OCI-LY1 (cell line): ENCODE measurements at regions not wholly inside any gene's neighbourhood (a gene's known extent, or its start where the extent isn't known, plus 50 kb on each side); places are given as distances from the start of the nearest gene placed in this dataset.

Source experiments
- H2AFZ ChIP-seq: fragments of 200-600 bp; sonication (generic), shearing (Covaris generic); 2 replicates; pipeline ENCODE4 v1.6.0; 2014; ENCODE audit warnings: antibody characterized with exemption, mild to moderate bottlenecking, low read length
- H3F3A ChIP-seq: fragments of 200-600 bp; sonication (generic), shearing (Covaris generic); 2 replicates; pipeline ENCODE4 v1.6.0; 2014; ENCODE audit warnings: mild to moderate bottlenecking, antibody characterized with exemption, low read length, moderate library complexity; ENCODE audit not compliant: insufficient read depth
- H3K27ac ChIP-seq: fragments of 200-600 bp; sonication (generic); 2 replicates; pipeline ENCODE4 v1.5.1; 2014; ENCODE audit warnings: low read length, mixed run types, mild to moderate bottlenecking, low read depth; ENCODE audit not compliant: poor library complexity, severe bottlenecking
- H3K27me3 ChIP-seq: fragments of 200-600 bp; sonication (generic); 2 replicates; pipeline ENCODE4 v1.6.0; 2014; ENCODE audit warnings: antibody characterized with exemption, mild to moderate bottlenecking, low read length, moderate library complexity; ENCODE audit not compliant: insufficient read depth
- H3K36me3 ChIP-seq: fragments of 200-600 bp; sonication (generic); 2 replicates; pipeline ENCODE4 v1.6.1; 2014; ENCODE audit warnings: mild to moderate bottlenecking, antibody characterized with exemption, low read length, moderate library complexity, mixed read lengths; ENCODE audit not compliant: insufficient read depth
- H3K4me1 ChIP-seq: fragments of 200-600 bp; sonication (generic); 2 replicates; pipeline ENCODE4 v1.5.1; 2014; ENCODE audit warnings: mild to moderate bottlenecking, low read length, moderate library complexity; ENCODE audit not compliant: insufficient read depth, severe bottlenecking
- H3K4me2 ChIP-seq: fragments of 200-600 bp; sonication (generic), shearing (Covaris generic); 2 replicates; pipeline ENCODE4 v1.6.1; 2014; ENCODE audit warnings: low read length
- H3K4me3 ChIP-seq: fragments of 200-600 bp; sonication (generic); 2 replicates; pipeline ENCODE4 v1.5.1; 2014; ENCODE audit warnings: low read length, low read depth, mild to moderate bottlenecking, mixed read lengths; ENCODE audit not compliant: poor library complexity, severe bottlenecking
- H3K79me2 ChIP-seq: fragments of 200-600 bp; shearing (Covaris generic); 2 replicates; pipeline ENCODE4 v1.6.1; 2016; ENCODE audit warnings: mixed run types, low read length, mixed read lengths; ENCODE audit not compliant: insufficient read depth
- H3K9ac ChIP-seq: fragments of 200-600 bp; sonication (generic), shearing (Covaris generic); 2 replicates; pipeline ENCODE4 v1.6.1; 2014; ENCODE audit warnings: mild to moderate bottlenecking, low read length, mixed read lengths
- H3K9me2 ChIP-seq: fragments of 200-600 bp; sonication (generic), shearing (Covaris generic); 2 replicates; pipeline ENCODE4 v1.6.1; 2014; ENCODE audit warnings: low read depth, mild to moderate bottlenecking, low read length, mixed read lengths
- H3K9me3 ChIP-seq: fragments of 200-600 bp; shearing (Covaris generic); 2 replicates; pipeline ENCODE4 v1.6.1; 2014; ENCODE audit warnings: low read length, mixed read lengths
- H4K20me1 ChIP-seq: fragments of 200-600 bp; sonication (generic), shearing (Covaris generic); 2 replicates; pipeline ENCODE4 v1.6.0; 2016; ENCODE audit warnings: mild to moderate bottlenecking, low read length; ENCODE audit not compliant: insufficient read depth
- CTCF ChIP-seq: fragments of 200-600 bp; sonication (generic), shearing (Covaris generic); IDR thresholded peaks from 2 replicates; pipeline ENCODE4 v1.5.1; 2017; ENCODE audit warnings: mild to moderate bottlenecking, antibody characterized with exemption, low read length, moderate library complexity, mixed read lengths
- EZH2 ChIP-seq: fragments of 200-600 bp; sonication (generic), shearing (Covaris generic); IDR thresholded peaks from 2 replicates; pipeline ENCODE4 v1.8.0; 2017; ENCODE audit warnings: borderline replicate concordance, mixed run types, mild to moderate bottlenecking, antibody characterized with exemption, low read length, moderate library complexity, mixed read lengths

- H3K27ac ChIP-seq, result no peak overlapping the region
- no peaks in the 10 kb centered on the region for H3F3A ChIP-seq
- H3K9me3 ChIP-seq, result no peaks in the 10 kb centered on the region
- H2AFZ ChIP-seq, result no peak overlapping the region
- H3K4me3 ChIP-seq, result no peak overlapping the region
- no peak for TF ChIP-seq CTCF
- TF ChIP-seq EZH2, result no peak
- H3K4me2 ChIP-seq, result no peak overlapping the region
- no peaks in the 10 kb centered on the region for H3K79me2 ChIP-seq
- H3K36me3 ChIP-seq, result no peaks in the 10 kb centered on the region
- H3K9me2 ChIP-seq, result no peaks in the 10 kb centered on the region
- H3K9ac ChIP-seq, result no peak overlapping the region
- no peaks in the 10 kb centered on the region for H3K4me1 ChIP-seq
- H4K20me1 ChIP-seq, result no peaks in the 10 kb centered on the region
- H3K27me3 ChIP-seq, result no peaks in the 10 kb centered on the region; the same call in 1 of the 2 replicates
These were observed 299.1 kb upstream of the FOXF1 start for GRCh38 chr16:86211265-86211664.

- H3K36me3 ChIP-seq, result no peaks in the 10 kb centered on the region
- H3K9me3 ChIP-seq, result no peaks in the 10 kb centered on the region
- H3K4me3 ChIP-seq, result no peak overlapping the region
- H3K27me3 ChIP-seq, result no peaks in the 10 kb centered on the region; the same call in 1 of the 2 replicates
- H3F3A ChIP-seq, result no peaks in the 10 kb centered on the region
- no peak for TF ChIP-seq CTCF
- TF ChIP-seq EZH2, result no peak
- H3K79me2 ChIP-seq, result no peaks in the 10 kb centered on the region
- H3K4me1 ChIP-seq, result no peaks in the 10 kb centered on the region
- no peak overlapping the region for H3K4me2 ChIP-seq
- no peaks in the 10 kb centered on the region for H3K9me2 ChIP-seq
- no peak overlapping the region for H3K27ac ChIP-seq
- no peak overlapping the region for H2AFZ ChIP-seq
- H3K9ac ChIP-seq, result no peak overlapping the region
- no peaks in the 10 kb centered on the region for H4K20me1 ChIP-seq
These were observed 298.5 kb upstream of the FOXF1 start for GRCh38 chr16:86211800-86212199.

GRCh38 chr16:86212706-86213436 is 297.5 kb upstream of the FOXF1 start:
- H3F3A ChIP-seq, result no peaks in the 10 kb centered on the region
- H3K9me2 ChIP-seq, result no peaks in the 10 kb centered on the region
- no peaks in the 10 kb centered on the region for H4K20me1 ChIP-seq
- no peak overlapping the region for H3K9ac ChIP-seq
- H3K4me1 ChIP-seq, result no peaks in the 10 kb centered on the region
- H3K4me2 ChIP-seq, result no peak overlapping the region
- no peak overlapping the region for H3K4me3 ChIP-seq
- H3K36me3 ChIP-seq, result no peaks in the 10 kb centered on the region
- no peaks in the 10 kb centered on the region for H3K9me3 ChIP-seq
- no peaks in the 10 kb centered on the region for H3K79me2 ChIP-seq
- no peak overlapping the region for H2AFZ ChIP-seq
- TF ChIP-seq CTCF (no peak), EZH2 (no peak)
- H3K27me3 ChIP-seq, result no peaks in the 10 kb centered on the region; the same call in 1 of the 2 replicates
- H3K27ac ChIP-seq, result no peak overlapping the region
